ENCODE measurements at regions not wholly inside any gene's neighbourhood (a gene's known extent, or its start where the extent isn't known, plus 50 kb on each side); places are given as distances from the start of the nearest gene placed in this dataset.
"Not testable (repeated sequence)": the region's sequence is repeated elsewhere in the genome, so short reads cannot be mapped to it uniquely, and the experiment has no call there.

DNA sequence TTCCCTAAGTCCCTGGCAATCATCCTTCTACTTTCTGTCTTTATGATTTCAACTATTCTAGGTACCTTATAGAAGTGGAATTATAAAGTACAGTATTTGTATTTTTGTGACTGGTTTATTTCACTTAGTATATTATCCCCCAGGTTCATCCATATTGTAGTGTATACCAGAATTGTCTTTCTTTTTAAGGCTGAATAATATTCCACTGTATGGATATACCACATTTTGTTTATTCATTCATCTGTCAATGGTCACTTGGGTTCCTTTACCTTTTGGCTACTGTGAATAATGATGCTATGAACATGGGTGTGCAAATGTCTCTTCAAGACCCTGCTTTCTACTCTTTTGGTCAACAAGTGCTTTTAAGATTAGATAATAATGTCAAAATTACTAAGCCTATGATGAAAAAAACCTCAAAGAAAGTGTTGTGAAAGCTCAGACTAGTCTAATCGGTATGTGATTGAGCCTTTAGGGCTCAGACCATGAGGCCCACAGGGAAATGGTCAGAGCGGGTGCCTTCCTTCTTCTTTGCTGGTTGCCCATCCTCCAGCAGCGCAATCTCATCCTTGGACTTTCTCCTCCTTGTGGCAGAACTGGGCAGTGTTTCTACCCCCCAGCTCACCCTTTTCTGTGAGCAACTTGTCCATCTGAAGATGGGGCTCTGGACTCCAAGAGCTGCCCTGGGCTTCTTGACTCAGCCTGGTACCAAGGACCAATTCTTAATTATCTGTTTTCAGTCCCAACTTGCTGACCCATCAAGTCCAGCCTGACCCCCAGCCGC is 105.4 kb downstream of the TTC8 start:
- DNase-seq = no peak

DNA sequence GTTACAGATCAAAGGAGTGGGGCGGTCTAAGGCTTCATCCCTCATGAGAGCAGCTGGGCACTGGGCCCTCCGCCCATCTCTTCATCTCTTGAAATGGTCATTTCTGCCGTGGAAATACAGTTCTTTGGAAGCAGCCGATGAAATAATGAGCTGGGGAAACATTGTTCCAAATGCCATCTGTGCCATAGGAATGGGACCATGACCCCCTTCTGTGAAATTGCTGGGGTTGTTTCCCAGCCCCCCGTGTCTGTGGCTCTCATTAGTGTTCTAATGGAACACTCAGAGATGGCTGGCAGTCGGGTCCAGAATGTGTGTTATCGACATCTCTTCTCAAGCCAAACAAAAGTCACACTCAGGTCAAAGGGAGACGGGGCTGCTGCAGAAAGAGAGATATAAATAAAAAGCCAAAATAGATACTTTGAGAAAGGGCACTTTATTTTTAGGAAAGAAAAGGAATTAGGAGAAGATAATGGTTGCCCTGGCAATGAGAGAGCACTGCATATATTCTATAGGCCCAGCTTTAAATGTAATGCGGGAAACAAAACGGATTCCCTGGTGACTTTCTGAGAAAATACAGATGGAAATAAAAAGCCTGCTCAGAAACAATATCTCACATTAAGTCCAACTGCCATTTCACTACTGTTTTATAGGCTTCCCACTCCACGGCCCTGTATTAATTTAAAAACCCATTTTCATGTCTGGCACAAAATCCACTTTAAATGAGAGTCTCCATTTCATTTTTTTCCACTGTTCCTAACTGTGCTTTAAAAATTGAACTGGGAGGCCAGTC is 107.1 kb downstream of the TTC8 start:
- DNase-seq = no peak

DNA sequence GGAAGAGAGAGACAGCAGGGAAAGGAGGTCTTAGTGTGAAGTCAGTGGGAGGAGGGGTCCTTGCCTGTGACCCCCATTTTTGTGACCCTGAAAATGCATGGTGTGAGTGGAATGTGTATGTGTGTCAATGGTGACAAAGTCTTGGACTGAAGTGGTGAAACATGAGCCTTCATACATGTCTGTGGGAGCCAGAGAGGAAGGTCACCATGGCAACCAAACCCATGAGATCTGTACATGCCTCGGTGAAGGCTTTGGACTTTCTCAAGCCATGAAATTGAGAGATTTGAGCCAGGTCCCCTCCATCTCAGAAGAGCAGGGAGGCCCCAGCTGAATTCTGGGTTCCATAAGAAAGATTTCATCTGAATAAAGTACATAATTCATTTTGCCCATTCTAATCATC is 108.7 kb downstream of the TTC8 start:
- no peak for DNase-seq

DNA sequence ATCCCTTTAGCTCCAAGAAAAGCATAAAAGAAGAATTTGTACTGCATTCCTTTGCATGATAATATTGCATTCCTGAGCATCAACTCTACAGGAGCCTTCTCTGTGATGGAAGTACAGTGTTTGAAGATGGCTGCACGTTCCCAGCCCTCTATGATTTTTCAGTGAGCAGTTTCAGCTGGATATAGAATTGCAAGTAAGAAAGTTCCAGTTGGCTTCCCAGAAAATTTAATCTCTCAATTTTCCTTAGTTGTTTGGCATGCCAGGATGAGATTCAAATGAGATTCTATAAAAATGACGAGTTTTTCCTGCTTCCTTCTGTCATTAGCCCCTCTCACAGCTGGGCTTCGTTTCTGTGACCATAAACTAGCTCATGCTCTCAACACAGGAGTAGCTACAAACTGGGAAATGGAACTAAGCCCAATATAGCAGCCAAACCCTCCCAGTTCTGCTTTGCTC is 109.9 kb downstream of the TTC8 start:
- no peak for DNase-seq

DNA sequence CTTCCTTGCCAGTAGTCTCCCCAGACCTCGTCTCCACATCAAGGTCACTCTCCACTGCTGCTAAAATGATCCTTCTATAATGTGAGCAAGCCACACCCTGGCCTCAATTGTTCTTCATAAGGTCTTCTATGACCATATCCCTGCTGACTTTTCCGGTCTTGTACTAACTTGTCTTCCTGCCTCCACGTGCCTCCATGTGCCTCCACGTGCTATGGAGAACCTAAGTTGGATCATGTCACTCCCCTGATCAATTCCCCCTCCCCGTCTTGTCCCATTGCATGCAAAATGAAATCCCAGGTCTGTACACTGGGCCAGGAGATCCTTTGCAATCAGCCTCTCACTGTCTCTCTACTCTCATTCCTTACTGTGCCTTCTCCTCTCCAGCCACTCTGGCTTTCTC is 110.6 kb downstream of the TTC8 start:
- DNase-seq = no peak

DNA sequence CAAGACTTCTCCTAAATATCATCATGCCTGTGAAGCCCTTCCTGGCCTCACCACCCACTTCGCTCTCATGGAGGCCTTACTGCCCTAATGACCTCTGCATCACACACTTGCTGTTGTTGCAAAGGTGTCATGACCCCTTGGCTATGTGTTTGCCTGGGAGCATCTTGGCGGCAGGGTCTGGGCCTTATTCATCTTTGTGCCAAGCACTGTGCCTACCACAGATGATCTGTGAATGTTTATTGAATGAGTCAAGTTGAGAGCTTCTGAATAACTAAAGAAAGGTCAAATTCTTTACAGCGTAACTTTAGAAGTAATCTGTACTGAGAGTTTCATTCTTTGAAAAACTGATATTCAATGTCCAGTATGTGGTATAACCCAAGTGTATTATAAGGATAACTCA is 113.3 kb downstream of the TTC8 start:
- no peak for DNase-seq

DNA sequence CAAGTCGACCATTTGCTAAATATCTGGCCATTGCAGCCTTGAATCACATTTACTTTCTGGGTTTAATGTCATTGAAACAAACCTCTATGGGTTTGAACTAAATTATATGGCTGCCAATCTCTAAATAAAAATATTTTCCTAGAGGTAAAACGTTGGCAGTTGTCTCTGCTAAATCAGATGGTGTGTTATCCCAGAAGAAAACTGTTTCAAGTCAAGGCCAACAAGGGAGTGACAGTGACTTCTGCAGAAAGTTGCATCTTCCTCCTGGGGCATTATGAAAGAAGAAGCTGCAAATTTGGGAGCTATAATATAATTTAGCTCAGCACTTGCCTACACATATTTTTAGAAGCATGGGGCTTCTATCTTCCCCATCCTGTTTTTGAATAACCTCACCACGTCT is 116.2 kb downstream of the TTC8 start:
- DNase-seq = no peak

DNA sequence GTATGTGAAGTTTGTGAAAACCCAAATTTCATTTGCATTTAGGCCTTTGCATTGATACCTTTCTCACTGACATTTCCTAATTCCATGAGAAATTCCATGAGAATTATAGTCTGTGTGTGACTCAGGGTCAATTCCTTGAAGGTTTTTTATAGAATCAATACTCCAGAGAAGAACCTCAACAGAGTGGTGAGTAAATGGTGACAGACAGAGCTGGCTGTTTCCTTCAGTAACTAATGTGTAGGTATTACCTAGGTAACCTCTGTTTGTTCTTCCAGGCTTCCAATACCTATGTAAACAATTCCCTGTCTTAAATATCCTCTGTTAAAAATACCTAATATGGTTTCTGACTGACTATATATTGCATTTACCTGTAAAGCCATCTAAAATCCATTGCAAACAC is 117.0 kb downstream of the TTC8 start:
- DNase-seq = no peak

DNA sequence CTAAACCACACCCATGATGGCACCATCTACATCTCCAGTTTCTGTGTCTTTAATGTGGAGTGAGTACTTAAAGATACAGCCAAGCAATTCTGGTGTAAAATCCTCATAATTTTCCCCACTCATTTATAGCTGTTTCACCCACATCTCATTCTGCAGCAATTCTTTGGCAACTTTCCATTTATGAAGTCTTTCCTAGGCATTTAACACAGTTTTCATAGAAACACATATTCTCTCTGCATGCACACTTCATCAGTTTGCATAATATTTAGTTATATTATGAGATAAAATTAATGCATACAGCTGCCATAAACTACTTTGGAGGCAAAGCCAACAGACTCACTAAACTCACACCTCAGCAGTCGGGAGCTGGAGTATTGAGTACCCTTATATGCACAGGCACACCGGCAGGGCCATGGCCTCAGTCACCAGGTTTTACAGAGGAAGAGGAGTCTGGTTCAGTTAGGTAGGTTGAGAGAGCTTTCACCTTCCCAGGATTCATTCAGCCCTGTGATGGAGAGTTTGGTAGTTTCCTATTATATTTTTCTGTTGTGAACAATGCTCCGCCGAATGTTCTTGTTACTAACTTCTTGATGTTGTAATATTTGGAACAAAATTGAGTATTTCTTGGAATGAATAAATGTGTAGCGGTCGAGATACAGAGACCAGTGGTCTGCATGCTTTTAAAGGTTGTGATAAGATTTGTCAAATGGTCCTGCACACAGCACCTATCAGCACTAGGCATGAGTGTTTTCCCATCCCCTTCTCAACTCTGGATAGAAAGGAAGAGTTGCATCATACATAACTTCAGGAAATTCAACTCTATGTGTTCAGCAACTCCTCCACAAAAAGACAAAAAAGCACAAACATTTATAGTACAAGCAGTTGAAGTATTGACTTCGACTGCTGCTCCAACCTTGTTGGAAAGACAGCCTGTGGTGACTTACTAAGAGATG is 123.5 kb downstream of the TTC8 start:
- DNase-seq = no peak

DNA sequence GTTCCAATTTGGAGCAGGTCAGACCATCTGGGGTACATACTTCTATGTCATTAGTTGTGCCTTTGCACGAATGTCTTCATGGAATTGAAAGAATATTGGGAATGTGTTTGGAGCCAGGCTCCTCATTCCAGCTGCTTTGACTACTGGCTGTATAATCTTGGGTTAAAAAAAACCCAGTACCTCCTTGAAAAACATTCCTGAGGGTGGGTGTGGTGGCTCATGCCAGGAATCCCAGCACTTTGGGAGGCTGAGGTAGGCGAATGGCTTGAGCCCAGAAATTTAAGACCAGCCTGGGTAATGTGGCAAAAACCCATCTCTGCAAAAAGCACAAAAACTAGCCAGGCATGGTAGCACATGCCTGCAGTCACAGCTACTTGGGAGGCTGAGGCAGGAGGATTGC is 125.6 kb downstream of the TTC8 start:
- no peak for DNase-seq

DNA sequence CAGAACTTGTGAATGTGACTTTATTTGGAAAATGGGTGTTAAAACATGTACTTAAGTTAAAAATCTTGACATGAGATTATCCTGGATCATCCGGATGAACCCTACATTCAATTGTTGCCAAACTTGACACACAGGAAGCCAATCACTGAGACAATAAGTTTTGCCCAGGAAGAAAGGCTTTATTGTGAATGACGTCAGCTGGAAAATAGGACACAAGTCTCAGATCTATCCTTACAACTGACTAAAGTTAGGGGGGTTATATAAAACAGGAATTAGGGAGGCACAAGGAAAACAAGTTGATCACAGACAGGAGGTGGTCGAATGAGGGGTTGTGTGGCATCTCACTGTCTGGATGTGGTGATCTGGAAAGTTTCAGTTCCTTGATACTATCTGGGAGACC is 126.9 kb downstream of the TTC8 start:
- no peak for DNase-seq

DNA sequence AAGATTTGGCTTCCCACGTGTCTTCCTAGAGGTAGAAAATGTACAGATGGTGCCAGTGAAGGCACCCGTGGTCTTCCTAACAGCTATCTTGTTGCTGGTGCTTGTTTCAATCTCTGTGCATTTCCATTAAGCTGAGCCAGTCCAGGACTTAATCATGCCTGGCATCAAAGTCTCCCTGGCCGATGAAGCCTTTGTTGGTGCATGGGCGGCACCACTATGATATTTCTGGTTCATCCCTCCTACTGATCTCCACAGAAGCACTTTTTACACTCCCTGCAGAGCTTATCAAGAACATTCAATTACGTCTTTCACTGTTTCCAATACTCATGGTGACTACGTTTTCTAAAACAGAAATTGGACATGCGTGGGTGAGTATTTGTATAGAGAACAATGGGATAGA is 128.4 kb downstream of the TTC8 start:
- no peak for DNase-seq

DNA sequence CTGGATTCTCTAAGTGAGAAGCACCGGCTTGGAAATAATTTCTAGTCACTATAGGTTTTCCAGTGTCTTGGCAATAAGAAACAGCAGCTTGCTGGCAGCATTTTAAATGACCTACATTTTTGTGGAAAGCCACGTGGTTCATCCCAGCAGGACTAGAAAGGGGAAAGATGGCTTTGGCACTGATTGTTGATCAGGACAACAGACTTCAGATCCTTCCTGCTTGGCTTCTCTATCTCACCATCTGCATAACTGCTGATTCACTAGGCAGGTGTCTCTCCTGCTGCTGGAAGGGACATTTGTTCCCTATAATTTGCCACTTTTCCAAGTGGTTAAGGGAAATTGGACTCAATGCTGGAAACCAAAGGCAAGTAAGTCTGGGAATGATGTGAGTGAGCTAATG is 131.0 kb downstream of the TTC8 start:
- DNase-seq = no peak

DNA sequence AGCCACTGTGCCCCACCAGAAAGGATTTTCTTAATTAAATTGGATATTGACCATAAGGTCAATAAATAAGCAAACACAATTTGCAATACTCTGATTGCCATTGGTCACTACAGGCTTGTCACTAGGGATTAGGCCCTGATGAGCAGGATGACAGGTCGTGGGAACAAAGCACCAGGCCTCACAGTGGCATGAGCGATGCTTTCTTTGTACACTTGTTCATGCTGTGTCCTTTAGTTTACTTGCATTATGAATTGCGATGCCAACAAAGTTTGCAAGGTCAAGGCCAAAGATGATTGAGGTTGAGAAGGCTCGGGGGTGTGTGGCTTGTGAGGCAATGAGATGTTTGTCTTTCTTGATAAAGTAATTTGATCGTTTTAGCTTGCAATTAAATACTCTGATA is 136.0 kb downstream of the TTC8 start:
- no peak for DNase-seq

DNA sequence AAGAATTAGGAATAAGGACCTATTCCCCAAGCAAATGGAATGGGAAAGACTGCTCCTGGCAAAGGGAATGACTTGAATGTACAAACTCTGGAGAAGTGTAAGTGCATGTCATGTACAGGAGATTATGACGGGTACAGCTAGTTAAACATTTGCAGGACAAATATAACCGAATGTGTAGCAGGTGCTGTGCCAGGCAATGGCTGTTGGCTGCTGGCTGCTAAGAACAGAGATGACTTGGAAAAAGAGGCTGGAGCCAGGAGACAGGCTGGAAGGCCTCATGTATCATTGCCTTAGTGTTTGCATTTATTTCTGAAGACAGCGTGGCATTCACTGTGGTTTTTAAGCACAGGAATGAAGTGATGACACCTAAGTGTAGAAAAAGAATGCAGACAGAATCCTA is 136.8 kb downstream of the TTC8 start:
- no peak for DNase-seq

DNA sequence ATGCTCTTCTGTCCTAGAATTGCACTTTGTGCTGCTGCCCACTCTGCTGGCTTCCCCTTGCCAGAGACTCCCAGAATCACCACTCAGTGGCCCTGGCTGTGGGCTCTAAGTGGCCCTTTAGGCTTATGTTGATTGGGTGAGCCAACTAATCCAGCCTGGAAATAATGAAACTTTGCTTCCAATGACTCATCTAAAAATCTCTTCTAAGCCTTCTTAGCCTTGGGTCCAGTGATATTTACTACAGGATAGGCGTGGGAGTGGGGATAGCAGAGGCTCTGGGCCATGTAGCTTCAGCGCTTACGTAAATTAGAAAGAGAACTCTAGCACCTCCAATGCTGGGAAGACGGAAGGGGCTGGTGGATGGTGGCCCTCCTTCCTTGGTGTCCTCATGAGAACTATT is 137.9 kb downstream of the TTC8 start:
- no peak for DNase-seq

DNA sequence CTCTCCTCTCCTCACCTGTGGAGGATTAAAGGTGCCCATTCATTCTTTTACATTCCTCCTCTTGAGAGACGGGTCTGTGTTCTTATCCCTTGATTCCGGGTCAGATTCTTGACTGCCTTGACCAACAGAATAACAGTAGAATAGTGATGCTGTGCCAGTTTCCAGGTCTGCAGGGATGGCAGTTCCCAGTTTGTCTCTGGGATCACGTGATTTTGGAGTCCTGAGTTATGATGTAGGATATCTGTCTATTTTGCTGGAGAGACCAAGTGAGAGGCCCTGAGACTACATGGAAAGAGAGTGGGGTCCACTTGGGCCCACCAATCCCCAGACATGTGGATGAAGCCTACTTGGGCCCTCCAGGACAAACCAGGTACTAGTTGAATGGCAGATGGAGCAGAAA is 142.8 kb downstream of the TTC8 start:
- DNase-seq = no peak

DNA sequence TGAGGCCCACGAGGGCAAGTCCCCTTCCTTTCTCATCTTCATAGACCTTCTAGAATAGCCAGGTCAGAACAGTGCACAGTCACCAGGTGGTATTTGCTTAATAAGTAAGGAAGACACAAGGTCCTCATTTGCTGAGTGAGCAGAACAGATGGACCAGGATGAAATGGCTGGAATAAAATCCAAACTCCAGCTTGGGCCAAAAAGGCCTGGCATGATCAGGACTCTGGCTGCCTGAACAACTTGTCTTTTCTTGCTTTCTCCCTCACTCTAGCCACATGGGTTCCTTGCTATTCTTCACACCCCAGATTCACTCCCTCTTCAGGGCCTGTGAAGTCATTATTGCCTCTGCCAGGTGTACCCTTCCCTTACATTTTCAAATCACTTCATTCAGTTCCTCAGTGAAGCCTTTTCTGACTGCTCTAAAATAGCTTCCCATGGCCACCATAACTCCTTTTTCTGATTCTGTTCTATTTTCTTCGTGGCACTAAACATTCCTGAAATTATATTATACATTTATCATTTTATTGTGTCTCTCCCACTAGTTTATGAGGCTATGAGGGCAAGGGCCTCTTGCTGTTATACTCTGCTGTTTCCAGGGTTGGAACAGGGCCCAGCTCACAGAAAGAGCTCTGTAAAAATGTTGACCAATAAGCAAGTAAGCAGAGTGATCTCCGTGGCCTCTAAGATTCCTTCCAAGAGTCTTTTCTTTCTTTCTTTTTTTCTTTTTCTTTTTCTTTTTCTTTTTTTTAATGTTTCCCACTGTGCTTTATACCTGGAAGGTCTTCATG is 150.8 kb downstream of the TTC8 start:
- no peak for DNase-seq

DNA sequence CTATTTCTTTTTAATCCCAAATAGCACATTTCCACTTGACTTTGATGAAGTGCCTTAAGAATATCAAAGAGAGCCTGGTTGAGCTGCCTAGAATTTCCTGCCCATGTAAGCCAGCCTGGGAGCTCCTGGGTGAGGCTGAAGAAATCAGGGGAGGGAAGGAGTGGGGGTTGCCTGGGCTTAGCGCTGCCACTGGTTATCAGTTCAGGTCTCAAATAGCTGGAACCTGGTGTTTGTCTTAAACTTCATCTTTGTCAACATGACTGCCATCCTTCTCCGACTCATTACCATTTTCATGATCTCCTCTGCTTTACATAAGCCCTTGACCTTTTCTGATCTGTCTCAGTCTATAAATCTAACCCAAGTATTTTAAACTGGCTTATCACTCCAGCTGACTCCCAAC is 151.5 kb downstream of the TTC8 start:
- no peak for DNase-seq

DNA sequence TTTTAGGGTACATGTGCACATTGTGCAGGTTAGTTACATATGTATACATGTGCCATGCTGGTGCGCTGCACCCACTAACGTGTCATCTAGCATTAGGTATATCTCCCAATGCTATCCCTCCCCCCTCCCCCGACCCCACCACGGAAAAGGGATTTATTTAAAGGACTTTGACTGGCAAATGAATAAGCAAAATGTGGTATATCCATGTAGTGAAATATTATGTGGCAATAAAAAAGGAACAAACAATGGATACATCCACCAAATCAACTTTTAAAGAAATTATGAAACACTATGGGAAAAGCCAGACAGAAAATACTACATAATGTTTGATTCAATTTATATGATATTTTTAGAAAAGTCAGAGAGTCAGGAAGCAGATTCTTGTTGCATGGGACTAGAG is 156.5 kb downstream of the TTC8 start:
- DNase-seq = not testable (repeated sequence)

DNA sequence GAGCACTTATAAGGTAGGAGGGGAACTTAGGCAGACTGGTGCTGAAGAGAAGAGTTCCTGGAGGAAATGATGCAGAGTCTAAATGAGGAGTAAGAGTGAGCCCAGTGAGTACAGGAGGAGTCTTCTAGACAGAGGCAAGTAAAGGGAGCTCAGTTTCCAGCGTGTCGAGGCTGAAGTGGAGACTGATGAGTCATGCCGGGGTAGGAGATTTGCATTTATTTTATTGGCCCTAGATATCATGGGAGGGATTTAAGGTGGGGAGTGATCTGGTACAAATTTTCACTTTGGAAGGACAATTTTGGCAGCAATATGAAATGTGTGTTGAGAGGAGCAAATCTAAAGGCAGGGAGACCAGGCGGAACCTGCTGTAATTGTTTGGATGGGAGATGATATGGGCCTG is 157.5 kb downstream of the TTC8 start:
- no peak for DNase-seq

DNA sequence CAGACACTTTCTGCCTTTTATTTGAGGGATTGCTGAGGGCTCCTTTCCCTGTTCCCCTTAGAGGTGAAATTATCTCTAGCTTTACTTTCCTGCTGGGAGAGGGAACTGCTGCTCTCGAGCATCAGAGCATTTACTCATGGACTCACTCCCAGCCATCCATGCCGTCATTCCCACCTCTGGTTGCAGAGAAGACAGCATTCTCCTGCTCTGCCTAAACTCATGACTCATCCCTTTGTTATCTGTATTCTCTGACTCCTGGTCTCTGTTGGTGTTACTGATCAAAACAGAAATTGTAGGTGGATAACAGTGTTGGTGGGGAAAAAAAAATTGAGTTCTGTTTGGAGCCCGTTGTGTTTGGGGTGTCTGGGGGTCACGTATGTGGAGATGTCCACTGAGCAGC is 159.3 kb downstream of the TTC8 start:
- no peak for DNase-seq

DNA sequence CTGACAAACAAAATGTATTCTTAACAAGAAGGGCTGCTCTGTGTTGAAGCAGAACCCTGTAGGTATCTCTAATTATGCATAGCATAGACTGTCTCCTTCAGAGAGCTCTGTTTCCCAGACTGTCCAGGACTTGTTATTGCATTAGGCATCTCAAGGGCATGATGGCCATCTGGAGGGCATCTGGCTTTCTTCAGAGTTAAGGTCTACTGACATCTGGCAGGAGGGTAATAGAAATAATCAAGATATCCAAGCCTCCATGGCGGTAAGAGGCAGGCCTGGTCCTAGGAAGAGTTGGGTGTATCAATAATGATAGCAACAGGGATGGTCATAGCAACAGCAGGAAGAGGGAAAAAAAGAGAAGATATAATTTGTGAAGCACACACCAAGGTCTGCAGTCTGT is 161.2 kb downstream of the TTC8 start:
- DNase-seq = no peak
